Hindlimb muscle (tissue), 1 donor: ENCODE measurements at regions not wholly inside any gene's neighbourhood (a gene's known extent, or its start where the extent isn't known, plus 50 kb on each side); places are given as distances from the start of the nearest gene placed in this dataset.
A peak's percentile ranks its signal among the peaks of the same experiment; 100 is the strongest.
"Not testable (repeated sequence)": the region's sequence is repeated elsewhere in the genome, so short reads cannot be mapped to it uniquely, and the experiment has no call there.

Source experiments
- DNase-seq: peaks from one replicate; pipeline ENCODE4 v3.0.0-alpha.2; 2013

DNA sequence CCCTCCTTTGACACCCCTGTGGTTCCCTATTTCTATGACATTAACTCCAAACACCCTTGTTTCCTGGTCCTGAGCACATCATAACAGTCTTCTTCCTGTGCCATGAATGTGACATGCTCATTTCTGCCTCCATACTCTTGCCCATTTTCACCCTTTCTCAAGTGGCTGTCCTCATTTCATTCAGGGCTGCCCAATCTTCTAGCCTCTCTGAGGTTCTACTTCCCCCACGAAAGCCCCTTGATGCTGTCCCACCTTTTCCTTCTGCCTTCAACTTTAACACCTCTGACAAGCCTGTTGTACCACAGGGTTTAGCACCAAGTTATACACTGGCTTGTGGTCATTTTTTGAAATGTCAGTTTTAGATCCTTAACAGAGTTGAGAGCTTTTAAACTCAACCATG lies 136.2 kb upstream of the BOD1L1 start:
- no peak for DNase-seq

DNA sequence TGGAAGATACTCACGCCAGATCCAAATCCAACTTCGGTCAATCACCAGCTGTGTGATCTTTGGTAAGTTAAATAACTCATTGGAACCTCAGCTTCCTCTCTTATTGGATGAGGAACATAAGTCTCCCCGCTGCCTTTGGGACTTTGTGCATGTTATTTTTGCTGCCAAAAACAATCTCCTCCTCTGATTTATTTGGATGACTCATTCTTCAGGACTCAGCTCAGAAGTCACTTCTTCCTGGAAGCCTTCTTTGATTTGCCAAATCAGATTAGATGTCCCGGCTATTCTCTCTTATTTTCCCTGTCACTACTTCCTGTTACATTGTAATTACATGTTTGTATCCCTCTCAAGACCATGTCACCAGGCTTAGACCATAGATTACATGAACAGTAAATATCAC lies 138.0 kb upstream of the BOD1L1 start:
- no peak for DNase-seq

DNA sequence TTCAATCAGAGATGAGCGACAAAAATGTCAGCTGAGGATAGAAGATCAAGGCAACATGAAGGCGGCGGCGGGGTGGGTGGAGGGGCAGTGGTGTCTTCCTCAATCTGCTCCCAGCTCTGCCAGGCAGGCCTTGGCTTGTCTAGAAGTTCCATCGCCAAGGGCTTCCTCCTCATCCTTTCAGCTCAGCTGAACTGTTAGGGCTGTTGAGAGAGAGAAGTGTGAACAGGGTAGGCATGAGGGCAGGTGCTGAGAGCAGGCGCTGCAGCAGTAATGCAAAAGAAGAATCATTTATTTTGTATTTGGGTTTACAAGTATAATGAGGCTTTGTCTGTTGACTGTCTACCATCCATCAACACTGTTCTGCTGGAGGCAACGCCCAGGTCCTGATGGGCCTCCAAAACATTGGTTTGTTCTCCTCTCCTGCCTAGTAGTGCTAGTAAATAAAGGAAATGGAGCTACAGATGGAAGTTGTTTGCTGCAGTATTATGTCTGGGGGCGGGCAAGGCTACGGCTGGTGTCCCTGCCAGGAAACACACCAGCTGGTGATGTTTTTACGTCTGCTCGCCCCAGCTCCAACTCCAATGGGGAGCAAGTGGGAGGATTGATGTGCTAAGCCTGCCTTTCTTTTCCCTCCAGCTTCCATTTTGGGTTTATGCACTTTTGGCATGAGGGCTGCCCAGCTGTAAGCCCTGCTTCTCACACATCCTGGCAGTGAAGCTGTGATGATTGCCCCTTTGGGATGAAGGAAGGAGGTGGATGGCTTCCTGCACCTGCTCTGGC lies 139.4 kb upstream of the BOD1L1 start:
- peak; percentile 1 for DNase-seq

DNA sequence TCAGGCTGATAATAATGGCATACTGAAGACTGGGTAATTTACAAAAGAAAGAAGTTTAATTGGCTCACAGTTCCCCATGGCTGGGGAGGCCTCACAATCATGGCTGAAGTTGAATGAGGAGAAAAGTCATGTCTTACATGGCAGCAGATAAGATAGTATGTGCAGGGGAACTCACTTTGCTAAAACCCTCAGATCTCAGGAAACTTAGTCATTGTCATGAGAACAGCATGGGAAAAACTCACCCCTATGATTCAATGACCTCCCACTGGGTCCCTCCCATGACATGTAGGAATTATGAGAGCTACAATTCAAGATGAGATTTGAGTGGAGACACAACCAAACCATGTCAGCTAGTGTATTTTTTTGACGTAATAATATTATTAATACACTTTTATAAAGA lies 149.8 kb upstream of the BOD1L1 start:
- DNase-seq, result no peak

DNA sequence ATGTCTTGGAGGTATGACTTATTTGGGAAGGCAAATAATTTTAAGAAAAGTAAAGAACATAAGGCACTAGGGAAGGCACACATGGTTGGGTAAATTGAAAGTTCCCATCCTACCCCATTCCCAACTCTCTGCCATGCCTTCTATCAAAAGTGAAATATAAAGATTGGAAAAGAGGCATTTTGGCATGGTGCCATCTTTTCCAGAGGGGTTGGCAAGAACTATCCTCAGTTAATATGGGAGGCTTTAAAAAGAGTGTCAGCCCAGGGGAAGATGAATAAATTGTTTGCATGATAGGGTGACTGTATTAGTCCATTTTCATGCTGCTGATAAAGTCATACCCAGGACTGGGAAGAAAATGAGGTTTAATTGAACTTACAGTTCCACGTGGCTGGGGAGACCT lies 150.8 kb upstream of the BOD1L1 start:
- DNase-seq, result no peak

DNA sequence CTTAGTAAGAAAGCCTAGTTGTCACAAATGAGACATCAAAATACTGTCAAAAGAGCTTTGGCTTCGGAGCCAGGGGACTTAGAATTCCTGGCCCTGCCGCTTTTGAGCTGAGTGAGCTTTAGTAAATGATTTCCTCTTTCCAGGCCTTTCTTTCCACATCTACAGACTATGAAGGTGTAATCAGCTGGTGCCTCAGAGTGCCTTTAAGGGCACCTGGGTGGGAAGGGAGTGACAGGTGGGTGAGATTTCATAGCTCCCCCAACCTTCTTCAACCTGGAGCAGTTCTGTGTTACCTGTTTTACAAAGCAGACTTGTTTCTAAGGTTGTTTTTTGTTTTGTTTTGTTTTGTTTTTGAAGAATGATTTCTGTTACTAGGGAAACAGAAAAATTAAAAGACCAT lies 154.7 kb upstream of the BOD1L1 start:
- DNase-seq, result no peak

DNA sequence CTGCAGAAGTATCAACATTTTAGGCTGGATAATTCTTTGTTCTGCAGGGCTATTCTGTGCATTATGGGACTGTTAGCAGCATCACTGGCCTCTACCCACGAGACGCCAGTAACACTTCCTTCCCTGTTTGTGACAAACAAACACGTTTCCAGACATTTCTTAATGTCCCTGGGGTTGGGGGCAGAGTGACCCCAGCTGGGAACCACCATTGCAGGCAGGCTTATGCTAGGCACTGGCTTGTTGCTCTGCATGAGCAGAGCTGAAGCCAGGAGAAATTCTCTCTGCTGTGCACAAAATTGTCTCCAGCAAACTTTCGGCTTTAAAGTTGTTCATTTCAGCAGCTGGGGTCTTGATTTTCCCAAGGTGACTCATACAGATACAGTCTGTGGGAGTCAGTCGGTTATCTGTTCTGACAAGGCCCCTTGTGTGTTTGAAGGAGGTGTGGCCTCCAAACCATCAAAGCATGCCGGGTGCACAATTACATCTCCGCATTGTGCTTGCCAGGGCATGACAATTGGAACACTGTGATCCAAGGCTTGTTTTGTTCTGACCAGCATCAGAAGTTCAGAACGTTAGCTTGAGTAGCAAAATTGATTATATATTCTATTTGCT lies 156.4 kb upstream of the BOD1L1 start:
- DNase-seq, result no peak

DNA sequence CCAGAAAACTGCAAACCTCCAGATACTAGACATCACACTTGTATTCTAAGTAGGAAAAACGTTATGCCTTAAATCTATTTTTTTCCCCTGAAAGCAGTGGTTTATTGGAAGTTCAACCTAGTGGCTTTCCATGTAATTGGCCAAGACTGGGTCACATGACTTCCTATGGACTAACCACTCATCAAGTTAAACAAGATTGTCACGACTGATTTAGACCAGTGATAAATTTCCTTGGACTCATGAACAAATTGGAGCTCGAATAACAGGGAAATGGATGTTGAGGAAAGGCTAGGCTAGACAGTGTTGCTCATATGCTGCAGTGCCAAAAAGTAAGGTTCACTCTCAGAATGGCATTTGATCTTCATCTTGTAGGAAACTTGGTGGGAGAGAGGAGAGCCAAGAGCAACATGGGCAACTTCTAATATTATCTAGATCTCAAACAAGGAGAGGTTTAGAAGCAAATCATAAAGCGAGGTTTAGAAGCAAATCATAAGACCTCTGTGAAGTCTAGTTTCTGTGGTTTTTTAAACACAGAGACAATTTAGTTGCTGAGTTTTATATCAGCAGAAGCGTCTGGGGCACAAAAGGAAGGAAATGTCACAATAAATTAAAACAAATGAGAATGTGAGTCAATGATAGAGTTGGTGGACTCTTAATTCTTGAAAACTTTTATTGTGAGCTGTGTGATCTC lies 165.6 kb upstream of the BOD1L1 start:
- DNase-seq, result no peak

DNA sequence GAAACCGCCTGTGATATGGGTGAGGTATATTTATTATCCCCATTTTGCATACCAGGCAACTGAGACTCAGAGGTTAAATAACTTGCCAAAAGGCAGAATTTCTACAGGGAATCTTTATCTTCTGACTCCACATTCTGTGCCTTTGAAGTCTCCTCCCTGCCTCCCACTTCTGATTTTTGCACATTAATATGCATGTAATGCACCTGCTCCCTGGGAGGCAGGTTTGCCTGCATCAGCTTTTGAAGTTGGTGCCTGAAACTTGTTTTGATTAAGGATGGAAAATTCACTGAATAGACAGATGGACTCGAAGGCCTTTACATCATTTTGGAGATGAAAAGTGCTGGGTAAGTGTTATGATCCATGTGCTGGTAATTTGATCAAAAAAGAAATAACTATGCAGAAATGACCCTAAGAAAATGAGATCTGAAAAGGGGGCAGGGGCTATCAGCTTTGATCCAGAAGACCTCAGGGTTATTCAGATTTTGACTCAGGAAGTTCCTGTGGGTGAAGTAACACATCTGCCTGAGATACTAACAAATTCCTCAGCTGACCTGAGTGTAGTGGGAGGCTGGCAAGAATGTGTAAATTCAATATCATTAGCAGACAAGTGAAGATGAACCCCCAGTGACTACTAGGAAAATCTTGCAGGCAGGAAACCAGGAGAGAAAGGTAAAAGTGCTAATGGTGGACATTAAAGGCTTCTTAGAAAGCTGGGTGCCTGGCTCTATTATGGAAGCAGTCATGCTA lies 167.5 kb upstream of the BOD1L1 start:
- no peak for DNase-seq

DNA sequence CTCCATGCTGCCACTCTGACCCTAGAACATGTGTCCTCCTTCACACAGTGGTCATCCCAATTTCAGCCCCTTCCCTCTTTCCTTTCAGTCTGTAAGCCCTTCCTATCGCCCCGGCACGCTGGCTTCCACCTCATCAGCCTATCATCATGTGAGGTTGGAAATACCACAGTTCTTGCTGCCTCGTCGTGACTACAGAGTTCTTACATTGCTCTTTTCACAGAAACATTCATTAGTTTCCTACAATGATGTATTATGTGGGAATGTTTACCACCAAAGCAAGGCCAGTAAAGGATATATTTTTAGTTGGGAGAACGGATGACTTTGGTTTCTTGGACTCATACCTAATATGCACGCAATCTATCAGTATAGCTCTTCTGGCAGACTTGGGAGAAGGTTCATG lies 169.5 kb upstream of the BOD1L1 start:
- DNase-seq, result no peak

DNA sequence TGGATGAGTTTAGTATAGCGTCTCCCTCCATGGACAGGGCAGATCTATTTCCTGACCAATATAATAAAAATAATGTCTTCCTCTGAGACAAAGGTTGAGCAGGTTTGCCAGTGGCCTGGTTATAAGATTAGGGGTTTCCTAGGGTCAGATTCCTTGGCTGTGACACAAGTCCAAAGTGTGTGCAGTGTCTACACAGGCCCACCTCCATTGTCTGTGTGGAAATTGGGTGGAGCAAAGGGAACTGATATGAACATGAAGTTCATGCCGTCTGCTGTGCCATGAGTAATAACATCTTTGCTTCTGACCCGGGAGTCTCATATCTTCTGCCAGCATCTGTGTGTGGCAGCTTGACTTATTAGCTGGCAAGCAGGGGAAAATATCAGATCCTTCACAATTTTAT lies 187.7 kb upstream of the BOD1L1 start:
- DNase-seq, result no peak

DNA sequence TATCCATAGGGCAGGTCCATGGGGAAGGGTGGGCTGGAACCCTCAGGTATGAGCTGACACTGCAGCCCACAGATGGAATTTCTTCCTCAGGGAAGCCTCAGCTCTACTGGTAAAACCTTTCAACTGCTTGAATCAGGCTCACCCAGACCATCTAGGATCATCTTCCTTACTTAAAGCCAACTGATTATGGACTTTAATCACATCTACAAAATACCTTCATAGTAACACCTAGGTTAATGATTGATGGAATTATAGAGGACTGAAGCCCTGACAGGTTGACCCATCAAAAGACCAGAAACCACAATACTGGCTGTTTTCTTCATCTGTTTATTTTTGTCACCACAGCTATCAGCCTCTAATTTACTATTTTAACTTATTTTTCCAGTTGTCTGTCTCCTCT lies 188.9 kb upstream of the BOD1L1 start:
- DNase-seq, result no peak

DNA sequence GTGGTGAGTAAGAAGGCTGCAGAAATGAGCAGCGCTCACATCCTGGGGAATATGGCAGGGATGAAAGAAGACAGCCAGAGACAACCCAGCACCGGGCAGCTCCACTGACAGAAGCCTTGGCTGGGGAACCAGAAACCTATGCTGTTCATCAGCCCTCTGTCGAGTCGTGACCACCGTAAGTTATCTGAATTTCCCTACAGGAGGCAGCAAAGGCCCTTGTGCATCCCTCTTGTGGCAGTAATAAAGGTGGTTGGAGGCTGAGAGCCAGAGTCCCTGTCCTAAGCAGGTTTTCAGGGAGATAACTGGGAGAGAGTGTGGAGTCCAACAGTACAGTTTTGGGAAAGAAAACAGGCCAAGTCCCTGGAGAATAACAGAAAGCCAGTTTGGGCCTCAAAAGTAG lies 194.0 kb upstream of the BOD1L1 start:
- no peak for DNase-seq

DNA sequence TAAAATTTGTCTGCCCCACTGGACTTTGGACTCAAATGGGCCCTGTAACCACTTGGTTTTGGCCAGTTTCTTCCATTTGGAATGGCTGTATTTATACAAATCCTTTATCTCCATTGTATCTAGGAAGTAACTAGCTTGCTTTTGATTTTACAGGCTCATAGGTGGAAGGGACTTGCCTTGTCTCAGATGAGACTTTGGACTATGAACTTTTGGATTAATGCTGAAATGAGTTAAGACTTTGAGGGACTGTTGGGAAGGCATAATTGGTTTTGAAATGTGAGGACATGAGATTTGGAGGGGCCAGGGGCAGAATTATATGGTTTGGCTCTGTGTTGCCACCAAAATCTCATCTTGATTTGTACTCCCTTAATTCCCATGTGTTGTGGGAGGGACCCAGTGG lies 198.3 kb upstream of the BOD1L1 start:
- not testable (repeated sequence) for DNase-seq

DNA sequence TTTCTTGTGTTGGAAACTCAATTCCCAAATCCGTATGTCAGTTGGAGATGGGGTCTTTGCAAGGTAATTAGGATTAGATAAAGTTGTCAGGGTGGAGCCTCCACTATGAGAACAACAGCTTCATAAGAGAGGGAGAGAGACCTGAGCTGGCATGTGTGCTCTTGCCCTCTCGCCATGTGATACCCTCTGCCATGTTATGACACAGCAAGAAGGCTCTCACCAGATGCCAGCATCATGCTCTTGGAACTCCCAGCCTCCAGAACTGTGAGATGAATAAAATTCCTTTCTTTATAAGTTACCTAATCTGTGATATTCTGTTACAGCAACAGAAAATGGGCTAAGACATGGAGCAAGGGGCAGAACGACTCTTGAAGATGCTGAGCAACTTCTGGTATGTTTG lies 201.9 kb upstream of the BOD1L1 start:
- DNase-seq, result no peak

DNA sequence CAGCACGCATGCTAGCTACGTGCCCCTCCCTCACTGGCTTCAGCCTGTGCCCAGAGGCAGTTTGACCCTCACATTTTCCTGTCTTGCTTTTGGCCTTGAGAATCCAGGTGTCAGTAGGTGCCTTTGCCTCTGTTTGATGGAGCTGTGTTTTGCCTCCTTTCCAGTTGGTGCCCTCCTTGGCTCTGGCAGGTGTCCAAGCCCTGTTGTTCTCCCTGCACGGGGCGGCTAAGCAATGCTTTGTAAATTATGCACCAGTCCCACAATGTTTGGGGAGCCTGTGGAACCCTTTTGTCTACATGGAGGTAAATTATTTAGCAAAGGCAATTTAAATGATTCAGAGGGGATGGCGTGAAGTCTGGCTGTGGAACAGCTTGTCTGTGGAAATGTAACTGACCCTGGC lies 202.9 kb upstream of the BOD1L1 start:
- DNase-seq, result no peak

DNA sequence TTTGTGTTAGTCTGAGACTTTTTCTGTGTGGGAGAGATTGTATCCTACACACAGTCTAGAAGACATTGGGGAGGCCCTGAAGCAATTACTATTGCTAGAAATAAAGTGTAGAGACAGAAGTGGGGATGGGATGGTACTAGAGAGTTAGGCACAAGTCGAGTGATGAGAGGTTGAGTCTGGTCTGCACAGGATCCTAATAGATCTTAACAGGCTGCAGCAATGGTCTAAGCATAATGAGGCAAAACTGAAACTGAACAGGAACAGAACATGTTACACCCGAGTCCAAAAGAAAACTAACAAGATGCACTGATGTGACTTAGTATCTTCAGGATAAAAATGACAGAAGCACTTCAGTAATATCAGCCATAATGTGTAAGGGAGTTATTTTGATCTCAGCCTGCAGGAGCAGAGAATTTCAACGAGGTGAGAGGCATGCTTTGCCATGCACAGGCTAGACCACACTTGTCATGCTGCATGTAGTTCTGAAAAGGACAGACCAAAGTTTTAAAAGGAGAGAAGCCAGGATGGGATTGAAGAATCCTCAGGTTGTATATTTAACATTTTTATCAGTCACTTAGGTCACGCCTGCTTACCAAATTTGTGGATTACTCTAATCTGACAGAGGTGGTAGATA lies 205.8 kb upstream of the BOD1L1 start:
- no peak for DNase-seq

DNA sequence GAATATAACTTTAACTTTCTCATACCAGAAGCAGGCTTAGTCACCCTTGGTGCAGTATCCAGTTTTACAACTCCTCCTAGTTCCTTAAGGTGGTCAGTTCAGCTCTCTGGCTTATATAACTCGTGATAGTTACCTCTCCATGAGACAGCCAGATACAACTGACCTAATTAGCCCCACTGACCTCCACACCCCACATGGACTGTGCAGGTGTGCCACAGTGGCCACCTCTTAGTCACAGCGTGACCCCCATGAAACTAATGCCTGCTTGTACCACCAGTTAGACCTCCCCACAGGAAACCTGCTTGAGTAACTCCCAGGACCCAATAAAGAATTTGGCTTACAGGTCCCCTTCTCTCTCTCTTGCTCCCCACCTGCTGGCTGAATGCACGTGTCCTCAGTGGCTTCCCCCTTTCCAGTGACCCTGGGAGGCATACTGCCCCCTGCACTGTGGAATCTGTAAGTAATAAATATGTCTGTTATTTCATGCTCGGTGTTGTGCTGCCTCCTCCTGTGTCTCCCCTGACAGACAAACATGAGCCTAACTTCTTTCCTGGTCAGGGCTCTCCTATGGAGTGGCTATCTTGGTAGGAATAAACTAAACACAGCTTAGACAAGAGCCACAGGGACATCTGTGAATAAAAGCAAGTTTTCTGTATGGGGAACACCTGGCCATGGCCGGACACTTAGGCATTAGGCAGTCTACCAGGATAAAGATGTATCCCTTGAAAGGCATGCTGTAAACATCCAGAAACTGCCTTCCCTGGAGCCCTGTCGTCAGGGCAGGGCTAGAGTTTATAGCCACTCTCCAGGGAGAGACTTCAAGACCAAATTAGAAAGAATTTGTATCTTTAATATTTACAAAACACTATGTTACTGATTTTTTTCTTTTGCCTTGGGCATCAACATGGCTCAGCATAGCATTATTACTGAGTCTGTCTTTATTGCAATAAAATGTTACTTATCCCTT lies 209.7 kb upstream of the BOD1L1 start:
- no peak for DNase-seq

DNA sequence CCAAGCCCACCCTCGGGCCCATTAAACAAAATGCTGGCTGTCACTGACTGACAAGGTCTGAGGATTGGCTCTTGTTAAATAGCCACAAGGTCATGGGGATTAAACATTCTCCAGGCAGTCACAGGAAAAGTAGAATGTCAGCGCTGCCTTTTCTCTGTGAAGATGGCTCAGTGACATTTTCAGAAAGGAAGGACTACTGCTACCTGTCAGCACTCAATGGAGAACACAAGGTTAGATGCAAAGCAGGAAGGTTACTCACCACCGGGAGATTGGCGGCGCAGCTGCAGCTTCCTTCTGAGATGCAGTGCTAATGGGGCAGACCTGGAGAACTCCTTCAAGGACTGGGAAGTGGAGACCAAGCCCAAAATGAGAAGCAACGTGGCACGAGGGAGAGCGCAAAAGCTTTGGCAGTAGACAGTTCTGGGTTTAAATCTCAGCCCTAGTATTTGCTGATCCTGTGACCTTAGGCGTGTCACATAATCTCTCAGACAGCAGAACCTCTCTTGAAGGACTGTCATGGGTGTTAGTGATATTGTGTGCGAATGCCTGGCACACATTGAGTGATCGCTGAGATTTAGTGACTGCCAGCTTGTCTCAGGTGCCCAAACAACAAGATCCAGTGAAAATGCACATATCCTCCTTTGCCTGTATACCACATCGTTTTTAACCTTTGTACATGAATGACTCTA lies 213.1 kb upstream of the BOD1L1 start:
- DNase-seq, result no peak

DNA sequence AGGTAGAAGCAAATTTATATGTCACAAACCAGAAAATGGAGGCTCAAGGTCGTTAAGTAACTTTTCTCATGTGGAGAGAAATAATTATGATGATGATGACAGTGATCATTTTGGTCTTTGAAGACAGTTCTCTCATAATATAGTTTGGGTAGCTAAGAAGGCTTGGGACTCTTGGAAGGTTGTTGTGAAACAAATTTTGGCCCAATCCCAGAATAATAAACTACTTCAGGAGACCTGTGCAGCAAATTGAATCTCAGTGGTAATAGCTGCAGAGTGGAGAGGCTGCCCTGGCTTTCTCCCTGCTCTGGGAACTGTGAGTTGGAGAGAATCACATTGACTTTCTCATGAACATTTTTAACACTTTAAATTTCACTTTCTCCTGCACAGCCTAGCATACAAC lies 217.2 kb upstream of the BOD1L1 start:
- DNase-seq, result no peak

DNA sequence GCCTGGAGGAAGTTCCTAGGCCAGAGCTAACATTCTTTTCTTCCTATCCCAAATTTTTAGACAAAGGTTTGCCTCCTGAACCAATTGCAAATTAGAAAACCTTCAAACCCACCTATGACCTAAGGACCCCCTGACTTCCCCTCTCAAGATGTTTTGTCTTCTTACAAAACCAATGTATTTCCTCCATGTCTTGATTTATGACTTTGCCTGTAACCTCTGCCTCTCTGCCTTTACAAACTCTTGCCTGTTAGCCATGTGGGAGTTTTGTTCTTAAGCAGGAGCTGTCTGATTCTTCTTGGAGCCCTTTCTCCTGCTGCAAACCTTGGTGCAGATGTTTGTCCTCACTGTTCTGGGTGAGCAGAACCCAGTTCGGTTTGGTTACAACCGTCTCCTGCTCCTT lies 222.3 kb upstream of the BOD1L1 start:
- DNase-seq, result no peak
